ENCODE measurements at regions not wholly inside any gene's neighbourhood (a gene's known extent, or its start where the extent isn't known, plus 50 kb on each side); places are given as distances from the start of the nearest gene placed in this dataset.
A peak's percentile ranks its signal among the peaks of the same experiment; 100 is the strongest.

DNA sequence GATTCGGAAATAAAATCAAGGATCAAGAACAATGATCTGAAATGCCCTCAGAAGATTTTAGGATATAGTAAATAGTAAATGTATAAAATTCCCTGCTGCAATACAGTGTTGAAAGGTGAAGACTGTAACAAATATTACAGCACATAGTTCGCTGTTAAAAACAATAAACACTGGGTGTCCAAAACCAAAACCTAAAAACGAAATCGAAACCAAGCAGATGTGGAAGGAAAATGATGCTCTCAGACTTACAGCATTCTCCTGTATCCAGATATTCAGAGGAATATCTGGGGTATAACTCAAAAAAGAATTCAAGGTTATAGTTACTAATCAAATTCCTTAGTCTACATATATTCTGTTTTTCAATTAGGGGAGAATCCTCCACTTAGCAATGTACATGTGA lies 708.1 kb upstream of the PCDH15 start:
- H3K4me3 ChIP-seq (ENCODE audit: low read length in 2 of 2) = no peak overlapping the region
- ChIA-PET POLR2A (ENCODE audit: partially characterized antibody) (no interaction called here), CTCF (ENCODE audit: partially characterized antibody) (no interaction called here)
- H3K27ac Mint-ChIP-seq = no peak overlapping the region
- no peak for DNase-seq
- no peaks in the 10 kb centered on the region for H3K36me3 Mint-ChIP-seq
- H3K27ac ChIP-seq (ENCODE audit: low read depth, low read length) = no peak overlapping the region
- H3K27me3 ChIP-seq (ENCODE audit: insufficient read depth, low read length) = no peaks in the 10 kb centered on the region
- no peaks in the 10 kb centered on the region for H3K27me3 Mint-ChIP-seq
- H3K9me3 ChIP-seq (ENCODE audit: control insufficient read depth in 1 of 2, low read length in 2 of 2) = no peaks in the 10 kb centered on the region
- intact Hi-C loops (cut with micrococcal nuclease) = no loop called here
- no peaks in the 10 kb centered on the region for H3K4me1 Mint-ChIP-seq
- no peaks in the 10 kb centered on the region for H3K4me1 ChIP-seq (ENCODE audit: insufficient read depth, low read length)
- H3K9me3 Mint-ChIP-seq = peaks cover 0 to 12% (median 2%) of the 10 kb centered on the region in 8 donors
- H3K36me3 ChIP-seq (ENCODE audit: insufficient read depth, low read length) = no peaks in the 10 kb centered on the region
- H3K4me3 Mint-ChIP-seq = no peak overlapping the region

DNA sequence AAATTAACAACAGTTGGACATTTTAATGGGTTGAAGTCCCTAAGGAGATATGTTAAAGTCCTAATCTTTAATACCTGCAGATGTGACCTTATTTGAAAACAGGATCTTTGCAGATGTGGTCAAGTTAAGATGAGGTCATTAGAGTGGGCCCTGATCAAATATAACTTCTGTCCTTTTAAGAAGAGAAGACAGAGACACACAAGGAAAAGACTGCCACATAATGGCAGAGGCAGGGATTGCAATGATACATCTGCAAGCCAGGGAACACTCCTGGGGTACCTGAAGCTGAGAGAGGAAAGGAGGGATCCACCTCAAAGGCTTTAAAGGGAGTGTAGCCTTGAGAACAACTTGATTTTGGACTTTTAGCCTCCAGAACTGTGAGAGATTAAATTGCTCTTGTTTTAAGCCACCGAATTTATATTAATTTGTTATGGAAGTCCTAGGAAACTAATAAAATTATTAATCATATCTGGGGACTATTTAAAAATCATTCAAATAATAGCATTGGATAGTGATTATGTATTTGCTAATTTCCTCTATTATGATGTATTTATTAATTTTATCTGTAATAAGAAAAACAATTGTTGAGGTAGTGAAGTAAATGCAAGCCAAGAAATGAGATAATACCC lies 700.0 kb upstream of the PCDH15 start:
- Histone ChIP-seq H3K4me3 (ENCODE audit: low read length in 2 of 2) (no peak overlapping the region), H3K4me1 (ENCODE audit: insufficient read depth, low read length) (no peaks in the 10 kb centered on the region), H3K36me3 (ENCODE audit: insufficient read depth, low read length) (no peaks in the 10 kb centered on the region), H3K27me3 (ENCODE audit: insufficient read depth, low read length) (no peaks in the 10 kb centered on the region), H3K9me3 (ENCODE audit: control insufficient read depth in 1 of 2, low read length in 2 of 2) (no peaks in the 10 kb centered on the region), H3K27ac (ENCODE audit: low read depth, low read length) (no peak overlapping the region)
- ChIA-PET POLR2A (ENCODE audit: partially characterized antibody) (no interaction called here), CTCF (ENCODE audit: partially characterized antibody) (no interaction called here)
- no peak for DNase-seq
- H3K4me1 Mint-ChIP-seq = no peaks in the 10 kb centered on the region
- no peaks in the 10 kb centered on the region for H3K27me3 Mint-ChIP-seq
- intact Hi-C loops (cut with micrococcal nuclease) = no loop called here
- H3K9me3 Mint-ChIP-seq = peaks cover 0 to 8% (median 4%) of the 10 kb centered on the region in 8 donors
- H3K4me3 Mint-ChIP-seq = no peak overlapping the region
- H3K36me3 Mint-ChIP-seq = no peaks in the 10 kb centered on the region
- no peak overlapping the region for H3K27ac Mint-ChIP-seq

DNA sequence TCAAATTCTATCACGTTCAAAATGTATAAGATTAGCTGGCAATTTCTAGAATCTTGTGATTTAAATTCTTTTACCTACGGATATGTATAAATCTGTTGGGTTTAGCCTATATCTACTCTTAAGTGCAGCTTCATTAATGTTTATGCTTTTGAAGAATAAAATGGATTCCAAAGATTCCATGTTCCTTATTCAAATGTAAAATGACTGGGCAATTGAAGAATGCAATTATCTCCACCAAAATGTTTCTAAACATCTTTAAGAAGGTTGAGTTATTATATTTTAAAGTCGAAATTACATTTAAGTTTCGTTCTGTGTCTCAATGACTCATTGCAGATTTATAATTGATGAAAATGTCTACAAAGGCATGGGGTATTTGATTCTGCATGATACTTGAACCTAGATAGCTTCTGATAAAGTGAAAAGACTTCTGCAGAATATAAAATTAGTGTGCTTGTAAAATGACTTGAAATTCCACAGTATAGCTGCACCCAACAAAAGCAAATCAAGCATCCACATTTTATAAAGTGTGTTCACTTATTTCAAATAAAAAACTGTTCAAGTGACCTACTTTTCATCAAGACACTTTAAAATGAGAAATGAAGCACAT lies 697.0 kb upstream of the PCDH15 start:
- Histone ChIP-seq H3K27ac (ENCODE audit: low read depth, low read length) (no peak overlapping the region), H3K4me1 (ENCODE audit: insufficient read depth, low read length) (no peaks in the 10 kb centered on the region), H3K9me3 (ENCODE audit: control insufficient read depth in 1 of 2, low read length in 2 of 2) (no peaks in the 10 kb centered on the region), H3K27me3 (ENCODE audit: insufficient read depth, low read length) (no peaks in the 10 kb centered on the region), H3K36me3 (ENCODE audit: insufficient read depth, low read length) (no peaks in the 10 kb centered on the region), H3K4me3 (ENCODE audit: low read length in 2 of 2) (no peak overlapping the region)
- no peak overlapping the region for H3K27ac Mint-ChIP-seq
- intact Hi-C loops (cut with micrococcal nuclease) = no loop called here
- DNase-seq = no peak
- H3K27me3 Mint-ChIP-seq = no peaks in the 10 kb centered on the region
- ChIA-PET CTCF (ENCODE audit: partially characterized antibody) (no interaction called here), POLR2A (ENCODE audit: partially characterized antibody) (no interaction called here)
- no peaks in the 10 kb centered on the region for H3K4me1 Mint-ChIP-seq
- peaks cover 0 to 11% (median 6%) of the 10 kb centered on the region in 8 donors for H3K9me3 Mint-ChIP-seq
- H3K36me3 Mint-ChIP-seq = no peaks in the 10 kb centered on the region
- no peak overlapping the region for H3K4me3 Mint-ChIP-seq

DNA sequence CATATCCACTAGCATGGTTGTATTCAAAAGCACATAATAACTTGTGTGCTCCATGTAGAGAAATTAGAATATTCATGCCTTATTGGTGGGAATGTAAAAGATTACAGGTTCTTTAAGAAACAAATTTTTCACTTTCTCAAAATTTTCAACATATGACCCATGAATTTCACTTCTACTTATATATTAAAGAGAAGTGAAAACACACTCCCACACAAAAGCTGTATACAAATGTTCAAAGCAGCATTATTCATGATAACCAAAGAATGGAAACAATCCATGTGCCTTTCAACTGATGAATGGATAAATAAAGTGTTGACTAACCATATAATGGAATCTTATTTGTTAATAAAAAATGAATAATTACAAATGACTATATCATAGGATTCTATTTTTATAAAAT lies 694.5 kb upstream of the PCDH15 start:
- Histone ChIP-seq H3K27me3 (ENCODE audit: insufficient read depth, low read length) (no peaks in the 10 kb centered on the region), H3K4me1 (ENCODE audit: insufficient read depth, low read length) (no peaks in the 10 kb centered on the region), H3K4me3 (ENCODE audit: low read length in 2 of 2) (no peak overlapping the region), H3K27ac (ENCODE audit: low read depth, low read length) (no peak overlapping the region), H3K9me3 (ENCODE audit: control insufficient read depth in 1 of 2, low read length in 2 of 2) (no peaks in the 10 kb centered on the region), H3K36me3 (ENCODE audit: insufficient read depth, low read length) (no peaks in the 10 kb centered on the region)
- Mint-ChIP-seq H3K9me3 (peaks cover 0 to 18% (median 12%) of the 10 kb centered on the region in 8 donors), H3K27ac (no peak overlapping the region), H3K27me3 (no peaks in the 10 kb centered on the region), H3K36me3 (no peaks in the 10 kb centered on the region), H3K4me3 (no peak overlapping the region), H3K4me1 (no peaks in the 10 kb centered on the region)
- ChIA-PET POLR2A (ENCODE audit: partially characterized antibody) (no interaction called here), CTCF (ENCODE audit: partially characterized antibody) (no interaction called here)
- no peak for DNase-seq
- intact Hi-C loops (cut with micrococcal nuclease) = no loop called here

DNA sequence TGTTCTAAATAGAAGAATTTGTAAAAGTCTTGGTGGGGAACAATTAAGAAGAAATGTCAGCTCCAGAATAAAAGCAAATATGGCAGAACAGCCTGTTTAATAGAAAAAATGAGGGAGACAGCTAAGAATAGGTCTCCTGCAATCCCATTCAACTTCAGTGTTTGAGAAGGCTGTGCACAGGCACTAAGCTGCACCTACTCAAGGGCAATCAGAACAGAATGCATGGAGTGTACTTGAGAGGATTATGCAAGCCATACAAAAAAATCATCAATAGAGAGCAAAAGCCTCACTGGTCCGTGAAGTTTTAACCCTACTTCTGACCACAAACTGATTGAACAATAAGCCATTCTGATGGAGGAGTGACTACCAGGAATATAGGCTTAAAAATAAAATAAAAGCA lies 690.7 kb upstream of the PCDH15 start:
- DNase-seq = no peak
- Histone ChIP-seq H3K4me3 (ENCODE audit: low read length in 2 of 2) (no peak overlapping the region), H3K4me1 (ENCODE audit: insufficient read depth, low read length) (no peaks in the 10 kb centered on the region), H3K27me3 (ENCODE audit: insufficient read depth, low read length) (no peaks in the 10 kb centered on the region), H3K9me3 (ENCODE audit: control insufficient read depth in 1 of 2, low read length in 2 of 2) (no peaks in the 10 kb centered on the region), H3K27ac (ENCODE audit: low read depth, low read length) (no peak overlapping the region), H3K36me3 (ENCODE audit: insufficient read depth, low read length) (no peaks in the 10 kb centered on the region)
- no peaks in the 10 kb centered on the region for H3K27me3 Mint-ChIP-seq
- intact Hi-C loops (cut with micrococcal nuclease) = no loop called here
- CTCF ChIA-PET (ENCODE audit: partially characterized antibody) = no interaction called here
- peaks cover 0 to 16% (median 10%) of the 10 kb centered on the region in 8 donors for H3K9me3 Mint-ChIP-seq
- POLR2A ChIA-PET (ENCODE audit: partially characterized antibody) = no interaction called here
- no peak overlapping the region for H3K4me3 Mint-ChIP-seq
- H3K4me1 Mint-ChIP-seq = no peaks in the 10 kb centered on the region
- H3K36me3 Mint-ChIP-seq = no peaks in the 10 kb centered on the region
- no peak overlapping the region for H3K27ac Mint-ChIP-seq

DNA sequence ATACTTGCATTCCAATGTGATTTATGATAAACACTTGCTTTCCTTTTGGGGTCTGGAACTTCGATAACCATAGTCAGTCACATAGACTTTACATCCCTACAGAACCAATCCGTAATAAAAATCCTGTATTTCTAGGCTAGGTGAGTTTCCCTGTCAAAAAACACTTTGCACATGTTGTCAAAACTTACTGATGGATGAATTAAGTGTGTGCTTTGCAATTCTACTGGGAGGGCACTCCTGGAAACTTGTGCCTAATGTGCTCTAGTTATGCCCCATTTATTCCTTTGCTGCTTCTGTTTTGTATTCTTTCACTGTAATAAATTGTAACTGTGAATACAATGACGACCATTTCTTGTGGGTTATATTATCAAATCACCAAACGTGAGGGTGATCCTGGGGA lies 684.8 kb upstream of the PCDH15 start:
- intact Hi-C loops (cut with micrococcal nuclease) = no loop called here
- H3K27ac Mint-ChIP-seq = no peak overlapping the region
- Histone ChIP-seq H3K36me3 (ENCODE audit: insufficient read depth, low read length) (no peaks in the 10 kb centered on the region), H3K9me3 (ENCODE audit: control insufficient read depth in 1 of 2, low read length in 2 of 2) (no peaks in the 10 kb centered on the region), H3K4me3 (ENCODE audit: low read length in 2 of 2) (no peak overlapping the region), H3K4me1 (ENCODE audit: insufficient read depth, low read length) (no peaks in the 10 kb centered on the region), H3K27ac (ENCODE audit: low read depth, low read length) (no peak overlapping the region), H3K27me3 (ENCODE audit: insufficient read depth, low read length) (no peaks in the 10 kb centered on the region)
- no peak overlapping the region for H3K4me3 Mint-ChIP-seq
- ChIA-PET CTCF (ENCODE audit: partially characterized antibody) (no interaction called here), POLR2A (ENCODE audit: partially characterized antibody) (no interaction called here)
- H3K27me3 Mint-ChIP-seq = no peaks in the 10 kb centered on the region
- peak in 1 of 5 donors; percentile 2 for DNase-seq
- H3K36me3 Mint-ChIP-seq = no peaks in the 10 kb centered on the region
- H3K4me1 Mint-ChIP-seq = no peaks in the 10 kb centered on the region
- peaks cover 0 to 24% (median 11%) of the 10 kb centered on the region in 8 donors for H3K9me3 Mint-ChIP-seq

DNA sequence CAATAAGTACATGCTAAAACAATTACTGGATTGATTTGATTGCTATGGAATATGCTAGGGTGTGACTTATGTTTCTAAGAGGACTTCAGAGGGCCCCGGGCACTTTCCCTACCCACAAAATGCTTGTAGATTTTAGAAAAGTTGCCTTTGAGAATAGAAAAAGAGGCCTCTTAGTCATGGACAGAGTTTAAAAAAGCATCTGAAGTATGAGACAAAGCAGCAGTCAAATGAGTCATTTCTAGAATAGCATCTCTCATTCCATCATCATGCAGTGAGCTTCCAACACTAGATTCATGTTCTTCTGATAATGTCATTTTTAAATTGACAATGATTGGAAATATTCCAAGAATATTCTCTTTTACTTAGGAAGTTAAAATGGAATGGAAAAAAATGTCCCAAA lies 675.1 kb upstream of the PCDH15 start:
- CTCF ChIA-PET (ENCODE audit: partially characterized antibody) = no interaction called here
- no peak overlapping the region for H3K27ac Mint-ChIP-seq

More for the DNA sequence above, 675.1 kb upstream of the PCDH15 start:
- Mint-ChIP-seq H3K36me3 (no peaks in the 10 kb centered on the region), H3K4me1 (no peaks in the 10 kb centered on the region), H3K27me3 (no peaks in the 10 kb centered on the region), H3K9me3 (peaks cover 2 to 27% (median 12%) of the 10 kb centered on the region in 8 donors), H3K4me3 (no peak overlapping the region)
- POLR2A ChIA-PET (ENCODE audit: partially characterized antibody) = no interaction called here
- Histone ChIP-seq H3K4me1 (ENCODE audit: insufficient read depth, low read length) (no peaks in the 10 kb centered on the region), H3K4me3 (ENCODE audit: low read length in 2 of 2) (no peak overlapping the region), H3K27ac (ENCODE audit: low read depth, low read length) (no peak overlapping the region), H3K27me3 (ENCODE audit: insufficient read depth, low read length) (no peaks in the 10 kb centered on the region), H3K36me3 (ENCODE audit: insufficient read depth, low read length) (no peaks in the 10 kb centered on the region), H3K9me3 (ENCODE audit: control insufficient read depth in 1 of 2, low read length in 2 of 2) (no peaks in the 10 kb centered on the region)
- no peak for DNase-seq
- intact Hi-C loops (cut with micrococcal nuclease) = no loop called here
